ENCODE measurements at regions not wholly inside any gene's neighbourhood (a gene's known extent, or its start where the extent isn't known, plus 50 kb on each side); places are given as distances from the start of the nearest gene placed in this dataset.

GRCh38 chr10:111249925-111250324 is 173.1 kb downstream of the ADRA2A start:
- Histone ChIP-seq H3K4me3 (no peak overlapping the region), H3K36me3 (no peaks in the 10 kb centered on the region), H3K27me3 (ENCODE audit: low read depth) (peaks cover 56% of the 10 kb centered on the region), H3K27ac (replicated peaks) (no peak overlapping the region), H3K4me1 (no peaks in the 10 kb centered on the region), H3K9me3 (replicated peaks) (peaks cover 13% of the 10 kb centered on the region)
- intact Hi-C loops (cut with micrococcal nuclease), result no loop called here
- no peak for DNase-seq
- no peak for TF ChIP-seq CTCF (IDR thresholded peaks at IDR 0.05; ENCODE audit: borderline replicate concordance)

- no peaks in the 10 kb centered on the region for H3K4me1 ChIP-seq
- no peaks in the 10 kb centered on the region for H3K36me3 ChIP-seq
- TF ChIP-seq CTCF (IDR thresholded peaks at IDR 0.05; ENCODE audit: borderline replicate concordance), result no peak
- no peak overlapping the region for H3K4me3 ChIP-seq
- H3K27me3 ChIP-seq (ENCODE audit: low read depth), result peaks cover 33% of the 10 kb centered on the region
- intact Hi-C loops (cut with micrococcal nuclease), result no loop called here
- H3K27ac ChIP-seq (replicated peaks), result no peak overlapping the region
- no peaks in the 10 kb centered on the region for H3K9me3 ChIP-seq (replicated peaks)
- DNase-seq, result no peak
Observed at GRCh38 chr10:111261081-111261615, 184.3 kb downstream of the ADRA2A start.

GRCh38 chr10:111265341-111265740 is 188.5 kb downstream of the ADRA2A start:
- Histone ChIP-seq H3K4me3 (no peak overlapping the region), H3K4me1 (no peaks in the 10 kb centered on the region), H3K27me3 (ENCODE audit: low read depth) (peaks cover 31% of the 10 kb centered on the region), H3K36me3 (no peaks in the 10 kb centered on the region), H3K27ac (replicated peaks) (no peak overlapping the region), H3K9me3 (replicated peaks) (no peaks in the 10 kb centered on the region)
- DNase-seq, result no peak
- no peak for TF ChIP-seq CTCF (IDR thresholded peaks at IDR 0.05; ENCODE audit: borderline replicate concordance)
- intact Hi-C loops (cut with micrococcal nuclease), result no loop called here

- H3K4me1 ChIP-seq, result no peaks in the 10 kb centered on the region
- H3K4me3 ChIP-seq, result no peak overlapping the region
- no peak for DNase-seq
- H3K9me3 ChIP-seq (replicated peaks), result no peaks in the 10 kb centered on the region
- H3K27ac ChIP-seq (replicated peaks), result no peak overlapping the region
- no peaks in the 10 kb centered on the region for H3K36me3 ChIP-seq
- intact Hi-C loops (cut with micrococcal nuclease), result no loop called here
- H3K27me3 ChIP-seq (ENCODE audit: low read depth), result peaks cover 36% of the 10 kb centered on the region
- TF ChIP-seq CTCF (IDR thresholded peaks at IDR 0.05; ENCODE audit: borderline replicate concordance), result no peak
Observed at GRCh38 chr10:111266165-111266564, 189.3 kb downstream of the ADRA2A start.

GRCh38 chr10:111267673-111268072 is 190.8 kb downstream of the ADRA2A start:
- no peak for TF ChIP-seq CTCF (IDR thresholded peaks at IDR 0.05; ENCODE audit: borderline replicate concordance)
- H3K9me3 ChIP-seq (replicated peaks), result no peaks in the 10 kb centered on the region
- intact Hi-C loops (cut with micrococcal nuclease), result no loop called here

More at GRCh38 chr10:111267673-111268072, 190.8 kb downstream of the ADRA2A start:
- no peak for DNase-seq
- no peaks in the 10 kb centered on the region for H3K4me1 ChIP-seq
- peaks cover 46% of the 10 kb centered on the region for H3K27me3 ChIP-seq (ENCODE audit: low read depth)
- no peak overlapping the region for H3K27ac ChIP-seq (replicated peaks)
- no peak overlapping the region for H3K4me3 ChIP-seq
- H3K36me3 ChIP-seq, result no peaks in the 10 kb centered on the region
